Endothelial cell of umbilical vein (primary cell): ENCODE measurements at regions not wholly inside any gene's neighbourhood (a gene's known extent, or its start where the extent isn't known, plus 50 kb on each side); places are given as distances from the start of the nearest gene placed in this dataset.

Source experiments
- BruUV-seq: library from RNA; stranded (reverse); fragments of 400-500 nt; replicated peaks from 2 replicates; lab custom pipeline; 2021; lab: Mats Ljungman, UMichigan
- CTCF ChIA-PET: fragments of 300-600, 350-600 bp; sonication (Branson Sonifier 250); formaldehyde crosslinking; loops from one replicate; lab custom pipeline; 2021; ENCODE audit warnings: antibody characterized with exemption, inconsistent platforms; lab: Charles Lee
- POLR2A ChIA-PET: fragments of 300-600, 350-600 bp; sonication (Branson Sonifier 250); formaldehyde crosslinking; loops from one replicate; lab custom pipeline; 2021; ENCODE audit warnings: antibody characterized with exemption, inconsistent platforms; lab: Charles Lee
- DNase-seq: peaks from one replicate; pipeline ENCODE4 v3.0.0-alpha.2; 2011; ENCODE audit warnings: low read depth, low spot score
- FAIRE-seq: peaks from 2 replicates; lab custom pipeline; 2011; peaks lifted over from hg19 to GRCh38; lab: Jason Lieb, UNC
- H2AFZ ChIP-seq: 2 replicates; pipeline ENCODE4 v1.6.0; 2012; ENCODE audit warnings: low read depth, low read length, control low read depth, inconsistent platforms
- H3K27ac ChIP-seq: 2 replicates; pipeline ENCODE4 v1.5.1; 2011; ENCODE audit warnings: low read depth, mild to moderate bottlenecking, control low read depth, low read length, moderate library complexity; ENCODE audit not compliant: insufficient read depth
- H3K27me3 ChIP-seq, 2 experiments: 2 replicates each; pipeline versions ENCODE4 v1.6.0 to v1.6.1; 2011; ENCODE audit warnings: low read length in 2 of 2, mixed read lengths in 1 of 2; ENCODE audit not compliant: control insufficient read depth in 2 of 2, insufficient read depth in 2 of 2
- H3K36me3 ChIP-seq, 2 experiments: 2 replicates in 1 of 2; 3 replicates in 1 of 2; pipeline ENCODE4 v1.5.1; 2011; ENCODE audit warnings: low read length in 2 of 2, mild to moderate bottlenecking in 1 of 2, moderate library complexity in 1 of 2; ENCODE audit not compliant: control insufficient read depth in 2 of 2, insufficient read depth in 2 of 2; ENCODE audit errors: extremely low read depth in 1 of 2
- H3K4me1 ChIP-seq: 3 replicates; pipeline ENCODE4 v1.5.1; 2011; ENCODE audit warnings: mild to moderate bottlenecking, low read length; ENCODE audit not compliant: control insufficient read depth, insufficient read depth; ENCODE audit errors: extremely low read depth
- H3K4me2 ChIP-seq: 2 replicates; pipeline ENCODE4 v1.6.1; 2011; ENCODE audit warnings: low read length, control low read depth, mixed read lengths; ENCODE audit not compliant: insufficient read depth
- H3K4me3 ChIP-seq, 3 experiments: fragments of 200-600 bp in 1 of 3; sonication (generic), shearing (Covaris generic) in 1 of 3; replicated peaks in 1 of 3; 2 replicates each; pipeline ENCODE4 v1.5.1; 2011 to 2016; ENCODE audit warnings: control low read depth in 3 of 3, low read length in 3 of 3, mild to moderate bottlenecking in 2 of 3, inconsistent platforms in 1 of 3, low read depth in 1 of 3, moderate library complexity in 1 of 3; ENCODE audit not compliant: insufficient read depth in 1 of 3
- H3K79me2 ChIP-seq: 2 replicates; pipeline ENCODE4 v1.6.0; 2012; ENCODE audit warnings: low read length, inconsistent platforms; ENCODE audit not compliant: control insufficient read depth, insufficient read depth
- H3K9ac ChIP-seq: replicated peaks from 2 replicates; pipeline ENCODE3; 2011; ENCODE audit warnings: low read length, control low read depth; ENCODE audit not compliant: insufficient read depth; ENCODE audit errors: extremely low read depth
- H3K9me1 ChIP-seq: replicated peaks from 3 replicates; pipeline ENCODE4 v1.6.0; 2011; ENCODE audit warnings: mild to moderate bottlenecking, low read length; ENCODE audit not compliant: control insufficient read depth, insufficient read depth; ENCODE audit errors: extremely low read depth
- H3K9me3 ChIP-seq: replicated peaks from 2 replicates; pipeline ENCODE4 v1.5.1; 2012; ENCODE audit warnings: low read length, inconsistent platforms; ENCODE audit not compliant: control insufficient read depth, insufficient read depth
- H4K20me1 ChIP-seq: replicated peaks from 2 replicates; pipeline ENCODE3; 2011; ENCODE audit warnings: mild to moderate bottlenecking, low read length; ENCODE audit not compliant: control insufficient read depth, insufficient read depth; ENCODE audit errors: extremely low read depth
- CTCF ChIP-seq, 2 donors: IDR thresholded peaks; 1 replicate in 1 of 2; 2 replicates in 1 of 2; pipeline ENCODE4 v1.5.1; 2011; ENCODE audit warnings: low read length in 2 of 2, mild to moderate bottlenecking in 2 of 2, moderate library complexity in 2 of 2, control low read depth in 1 of 2, inconsistent platforms in 1 of 2, low read depth in 1 of 2; ENCODE audit not compliant: insufficient read depth in 1 of 2; ENCODE audit errors: extremely low read depth in 1 of 2
- EZH2 ChIP-seq: IDR thresholded peaks from 2 replicates; pipeline ENCODE4 v1.6.1; 2012; ENCODE audit warnings: borderline replicate concordance, low read depth, mild to moderate bottlenecking, moderate library complexity, low read length, inconsistent platforms; ENCODE audit not compliant: severe bottlenecking
- FOS ChIP-seq: IDR thresholded peaks from 2 replicates; pipeline ENCODE4 v1.6.1; 2011; ENCODE audit warnings: mild to moderate bottlenecking, low read length, moderate library complexity, borderline replicate concordance; ENCODE audit not compliant: insufficient read depth
- GATA2 ChIP-seq: IDR thresholded peaks from 2 replicates; pipeline ENCODE4 v1.7.0; 2011; ENCODE audit warnings: low read depth, mild to moderate bottlenecking, moderate library complexity, mixed read lengths, low read length; ENCODE audit not compliant: insufficient read length, insufficient read depth
- JUN ChIP-seq: IDR thresholded peaks from 2 replicates; pipeline ENCODE4 v1.6.1; 2011; ENCODE audit warnings: borderline replicate concordance, low read depth; ENCODE audit not compliant: insufficient read length, insufficient read depth
- POLR2AphosphoS5 ChIP-seq: IDR thresholded peaks from 2 replicates; pipeline ENCODE4 v1.6.1; 2012; ENCODE audit warnings: low read depth, mild to moderate bottlenecking, control low read depth, low read length, moderate library complexity; ENCODE audit not compliant: insufficient read depth
- dilution Hi-C: fragments of 300-500 bp; cut with MboI; formaldehyde crosslinking; loops from one replicate; pipeline ENCODE4 v1.15.0; 2019; ENCODE audit warnings: low sequenced_read_pairs; ENCODE audit not compliant: extremely low pct_ligation_motif_present
- intact Hi-C: fragments of 100-400 bp; cut with micrococcal nuclease; formaldehyde crosslinking; loops from one replicate; pipeline ENCODE4 v1.10.0; 2022
- TF ChIP-seq, protein P1 (sequence below): IDR thresholded peaks from 2 replicates; pipeline ENCODE4 v1.6.1; 2011; ENCODE audit not compliant: insufficient read depth, insufficient read length

DNA sequence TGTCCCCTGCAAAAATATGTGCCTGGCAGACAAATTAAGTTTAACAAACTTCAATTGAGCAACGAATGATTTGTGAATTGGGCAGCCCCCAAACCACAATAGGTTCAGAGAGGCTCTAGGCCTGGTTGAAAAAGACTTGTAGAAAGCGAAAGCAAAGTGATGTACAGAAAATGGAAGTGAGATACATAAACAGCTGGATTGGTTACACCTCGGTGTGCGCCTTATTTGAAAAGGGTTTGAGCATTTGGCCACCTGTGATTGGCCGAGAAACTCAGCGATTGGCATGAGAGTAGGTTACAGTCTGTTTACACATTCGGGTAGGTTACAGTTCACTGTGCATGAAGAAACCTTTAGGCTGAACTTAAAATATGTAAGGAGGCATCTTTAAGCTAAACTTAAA lies 136.9 kb downstream of the CD83 start:
- no peaks in the 10 kb centered on the region for H3K79me2 ChIP-seq
- no peak overlapping the region for H3K4me2 ChIP-seq
- H3K4me1 ChIP-seq, result no peaks in the 10 kb centered on the region
- ChIA-PET POLR2A (no interaction called here), CTCF (no interaction called here)
- no peaks in the 10 kb centered on the region for H3K9me1 ChIP-seq
- no peak overlapping the region for H3K9ac ChIP-seq
- no peak overlapping the region for H3K27ac ChIP-seq
- DNase-seq (no peak), FAIRE-seq (no peak)
- dilution Hi-C loops (no loop called here), intact Hi-C loops (no loop called here)
- no peaks in the 10 kb centered on the region for H3K36me3 ChIP-seq
- peaks cover 2% of the 10 kb centered on the region for H3K9me3 ChIP-seq
- H2AFZ ChIP-seq, result no peak overlapping the region
- H4K20me1 ChIP-seq, result no peaks in the 10 kb centered on the region
- BruUV-seq, result no TSS peak
- no peaks in the 10 kb centered on the region for H3K27me3 ChIP-seq
- H3K4me3 ChIP-seq, result no peak overlapping the region
- TF ChIP-seq FOS (no peak), POLR2AphosphoS5 (no peak), CTCF (IDR thresholded peaks at IDR 0.05; ENCODE audit: extremely low read depth in 1 of 2, insufficient read depth in 1 of 2, low read depth in 1 of 2, low read length in 2 of 2) (no peak), EZH2 (no peak), GATA2 (no peak), JUN (no peak)
- TF ChIP-seq, protein P1, sequence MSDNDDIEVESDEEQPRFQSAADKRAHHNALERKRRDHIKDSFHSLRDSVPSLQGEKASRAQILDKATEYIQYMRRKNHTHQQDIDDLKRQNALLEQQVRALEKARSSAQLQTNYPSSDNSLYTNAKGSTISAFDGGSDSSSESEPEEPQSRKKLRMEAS, result no peak
